ENCODE measurements at regions not wholly inside any gene's neighbourhood (a gene's known extent, or its start where the extent isn't known, plus 50 kb on each side); places are given as distances from the start of the nearest gene placed in this dataset.

- intact Hi-C loops (cut with DNase I), result no loop called here
- TF ChIP-seq, protein P1, sequence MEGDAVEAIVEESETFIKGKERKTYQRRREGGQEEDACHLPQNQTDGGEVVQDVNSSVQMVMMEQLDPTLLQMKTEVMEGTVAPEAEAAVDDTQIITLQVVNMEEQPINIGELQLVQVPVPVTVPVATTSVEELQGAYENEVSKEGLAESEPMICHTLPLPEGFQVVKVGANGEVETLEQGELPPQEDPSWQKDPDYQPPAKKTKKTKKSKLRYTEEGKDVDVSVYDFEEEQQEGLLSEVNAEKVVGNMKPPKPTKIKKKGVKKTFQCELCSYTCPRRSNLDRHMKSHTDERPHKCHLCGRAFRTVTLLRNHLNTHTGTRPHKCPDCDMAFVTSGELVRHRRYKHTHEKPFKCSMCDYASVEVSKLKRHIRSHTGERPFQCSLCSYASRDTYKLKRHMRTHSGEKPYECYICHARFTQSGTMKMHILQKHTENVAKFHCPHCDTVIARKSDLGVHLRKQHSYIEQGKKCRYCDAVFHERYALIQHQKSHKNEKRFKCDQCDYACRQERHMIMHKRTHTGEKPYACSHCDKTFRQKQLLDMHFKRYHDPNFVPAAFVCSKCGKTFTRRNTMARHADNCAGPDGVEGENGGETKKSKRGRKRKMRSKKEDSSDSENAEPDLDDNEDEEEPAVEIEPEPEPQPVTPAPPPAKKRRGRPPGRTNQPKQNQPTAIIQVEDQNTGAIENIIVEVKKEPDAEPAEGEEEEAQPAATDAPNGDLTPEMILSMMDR (IDR thresholded peaks at IDR 0.05), result no peak
- no peak for TF ChIP-seq POLR2AphosphoS5 (IDR thresholded peaks at IDR 0.05)
- no peak for TF ChIP-seq POLR2A (IDR thresholded peaks at IDR 0.05; ENCODE audit: low read depth)
- no peak for TF ChIP-seq EP300 (IDR thresholded peaks at IDR 0.05)
- H3K9me3 ChIP-seq, result no peaks in the 10 kb centered on the region
- peaks cover 0 to 4% (median 0%) of the 10 kb centered on the region in 4 donors for H3K27me3 ChIP-seq
- 92% methylated on average over 1 of the region's 1 CpG for WGBS
- H3K36me3 ChIP-seq, result no peaks in the 10 kb centered on the region
- no peak overlapping the region for H3K27ac ChIP-seq (replicated peaks in 1 of 4)
- H3K4me1 ChIP-seq, result no peaks in the 10 kb centered on the region
- no peak for DNase-seq (ENCODE audit: extremely low spot score)
- H3K4me3 ChIP-seq, result no peak overlapping the region
Observed at GRCh38 chr2:7329465-7329864, 412.3 kb downstream of the RNF144A start.

DNA sequence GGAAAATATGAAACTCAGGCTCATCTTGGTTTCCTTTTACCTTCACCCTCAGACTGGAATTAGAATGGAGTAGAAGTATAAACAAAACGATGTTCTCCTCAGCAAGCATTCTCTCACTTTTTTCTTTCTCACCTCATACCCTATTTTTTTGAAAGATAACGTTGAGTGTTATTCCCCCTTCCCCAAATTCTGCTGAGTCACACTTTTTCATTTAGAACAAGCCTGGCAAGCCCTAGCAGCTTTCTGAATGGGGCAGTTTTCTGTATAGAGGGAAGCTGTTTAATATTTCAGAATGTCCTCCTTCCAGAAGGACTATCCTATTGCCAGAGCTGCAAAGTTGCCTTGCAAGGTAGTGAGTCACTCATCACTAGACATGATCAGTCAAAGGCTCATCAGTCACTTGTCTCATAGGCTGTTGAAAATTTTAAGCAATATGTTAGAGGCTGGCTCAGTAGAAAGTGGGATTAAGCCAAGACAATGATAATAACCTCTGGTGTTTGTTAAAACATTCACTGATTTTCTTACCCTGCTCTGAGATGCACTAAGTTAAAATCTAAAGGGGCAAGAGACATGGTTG is 416.1 kb downstream of the RNF144A start:
- 11% methylated on average over 2 of the region's 2 CpGs for WGBS
- H3K36me3 ChIP-seq, result no peaks in the 10 kb centered on the region
- intact Hi-C loops (cut with DNase I), result no loop called here
- TF ChIP-seq, protein P1 (IDR thresholded peaks at IDR 0.05), result no peak
- no peak for TF ChIP-seq POLR2A (IDR thresholded peaks at IDR 0.05; ENCODE audit: low read depth)
- no peak for TF ChIP-seq POLR2AphosphoS5 (IDR thresholded peaks at IDR 0.05)
- TF ChIP-seq EP300 (IDR thresholded peaks at IDR 0.05), result no peak
- no peak overlapping the region for H3K4me3 ChIP-seq
- no peak for DNase-seq (ENCODE audit: extremely low spot score)
- H3K27ac ChIP-seq (replicated peaks in 1 of 4), result no peak overlapping the region
- H3K27me3 ChIP-seq, result peaks cover 0 to 5% (median 0%) of the 10 kb centered on the region in 4 donors
- H3K4me1 ChIP-seq, result no peaks in the 10 kb centered on the region
- H3K9me3 ChIP-seq, result no peaks in the 10 kb centered on the region

GRCh38 chr2:7333960-7334493 is 416.8 kb downstream of the RNF144A start:
- Histone ChIP-seq H3K27me3 (peaks cover 0 to 5% (median 0%) of the 10 kb centered on the region in 4 donors), H3K9me3 (no peaks in the 10 kb centered on the region), H3K4me1 (no peaks in the 10 kb centered on the region), H3K4me3 (no peak overlapping the region), H3K27ac (replicated peaks in 1 of 4) (no peak overlapping the region), H3K36me3 (no peaks in the 10 kb centered on the region)
- intact Hi-C loops (cut with DNase I), result no loop called here
- DNase-seq (ENCODE audit: extremely low spot score), result no peak
- TF ChIP-seq POLR2AphosphoS5 (IDR thresholded peaks at IDR 0.05) (no peak), POLR2A (IDR thresholded peaks at IDR 0.05; ENCODE audit: low read depth) (no peak), EP300 (IDR thresholded peaks at IDR 0.05) (no peak)
- TF ChIP-seq, protein P1 (IDR thresholded peaks at IDR 0.05), result no peak
- WGBS, result 30% methylated on average over 5 of the region's 5 CpGs

- WGBS, result 84% methylated on average over 3 of the region's 3 CpGs
- DNase-seq (ENCODE audit: extremely low spot score), result no peak
- Histone ChIP-seq H3K27me3 (peaks cover 0 to 5% (median 0%) of the 10 kb centered on the region in 4 donors), H3K9me3 (no peaks in the 10 kb centered on the region), H3K4me1 (no peaks in the 10 kb centered on the region), H3K36me3 (no peaks in the 10 kb centered on the region), H3K4me3 (no peak overlapping the region), H3K27ac (replicated peaks in 1 of 4) (no peak overlapping the region)
- intact Hi-C loops (cut with DNase I), result no loop called here
- TF ChIP-seq, protein P1 (IDR thresholded peaks at IDR 0.05), result no peak
- TF ChIP-seq POLR2A (IDR thresholded peaks at IDR 0.05; ENCODE audit: low read depth), result no peak
- no peak for TF ChIP-seq EP300 (IDR thresholded peaks at IDR 0.05)
- TF ChIP-seq POLR2AphosphoS5 (IDR thresholded peaks at IDR 0.05), result no peak
Observed at GRCh38 chr2:7338961-7339360, 421.7 kb downstream of the RNF144A start.

GRCh38 chr2:7346336-7346735 is 429.1 kb downstream of the RNF144A start:
- no peak for DNase-seq (ENCODE audit: extremely low spot score)
- 77% methylated on average over 4 of the region's 4 CpGs for WGBS
- intact Hi-C loops (cut with DNase I), result no loop called here

More at GRCh38 chr2:7346336-7346735, 429.1 kb downstream of the RNF144A start:
- no peaks in the 10 kb centered on the region for H3K4me1 ChIP-seq
- H3K9me3 ChIP-seq, result no peaks in the 10 kb centered on the region
- H3K4me3 ChIP-seq, result no peak overlapping the region
- TF ChIP-seq EP300 (IDR thresholded peaks at IDR 0.05), result no peak
- TF ChIP-seq, protein P1 (IDR thresholded peaks at IDR 0.05), result no peak
- TF ChIP-seq POLR2A (IDR thresholded peaks at IDR 0.05; ENCODE audit: low read depth), result no peak
- TF ChIP-seq POLR2AphosphoS5 (IDR thresholded peaks at IDR 0.05), result no peak
- H3K27ac ChIP-seq (replicated peaks in 1 of 4), result no peak overlapping the region
- no peaks in the 10 kb centered on the region for H3K36me3 ChIP-seq
- H3K27me3 ChIP-seq, result no peaks in the 10 kb centered on the region

Measured in esophagus muscularis mucosa (tissue), 4 donors.